ENCODE measurements at regions not wholly inside any gene's neighbourhood (a gene's known extent, or its start where the extent isn't known, plus 50 kb on each side); places are given as distances from the start of the nearest gene placed in this dataset.

DNA sequence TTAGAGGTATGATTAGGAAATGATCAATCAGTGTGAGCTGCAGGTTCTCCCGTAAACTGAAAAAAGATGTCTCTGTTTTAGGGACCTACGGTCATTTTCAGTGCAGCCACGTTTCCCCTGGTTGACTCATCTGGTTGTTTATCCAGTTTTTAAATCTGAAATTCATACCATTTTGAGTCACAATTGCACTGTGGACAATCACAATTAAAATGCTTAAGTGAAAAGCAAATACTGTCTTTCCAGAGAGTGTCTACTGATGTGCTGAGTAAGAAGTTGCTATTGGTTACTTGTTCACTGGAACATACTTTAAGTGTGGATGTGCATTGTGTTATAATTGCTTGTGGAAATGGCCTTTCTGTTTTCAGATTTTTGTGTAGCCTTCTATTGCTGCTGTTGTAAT is 305.1 kb upstream of the SASH1 start:
- DNase-seq (ENCODE audit: low read depth in 2 of 2), result peak in 1 of 2 donors; percentile 1

DNA sequence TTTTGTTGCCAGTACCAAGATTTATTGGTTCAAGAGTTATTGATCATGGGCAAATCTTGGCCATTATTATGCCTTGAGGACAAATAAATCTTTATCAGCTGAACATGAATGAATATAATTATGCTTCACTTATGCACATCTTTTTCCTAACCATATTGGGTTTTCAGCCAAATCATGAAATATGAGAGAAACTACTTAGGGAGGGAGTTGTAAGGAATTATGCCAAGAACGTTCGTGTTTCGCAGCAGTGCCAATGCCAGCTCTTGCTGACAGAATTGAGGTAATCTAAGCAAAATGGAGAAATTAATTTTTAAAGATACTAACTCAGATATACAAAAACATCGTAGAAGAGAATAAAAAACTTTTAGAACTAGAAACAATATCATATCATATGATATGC is 301.1 kb upstream of the SASH1 start:
- no peak for DNase-seq (ENCODE audit: low read depth in 2 of 2)

DNA sequence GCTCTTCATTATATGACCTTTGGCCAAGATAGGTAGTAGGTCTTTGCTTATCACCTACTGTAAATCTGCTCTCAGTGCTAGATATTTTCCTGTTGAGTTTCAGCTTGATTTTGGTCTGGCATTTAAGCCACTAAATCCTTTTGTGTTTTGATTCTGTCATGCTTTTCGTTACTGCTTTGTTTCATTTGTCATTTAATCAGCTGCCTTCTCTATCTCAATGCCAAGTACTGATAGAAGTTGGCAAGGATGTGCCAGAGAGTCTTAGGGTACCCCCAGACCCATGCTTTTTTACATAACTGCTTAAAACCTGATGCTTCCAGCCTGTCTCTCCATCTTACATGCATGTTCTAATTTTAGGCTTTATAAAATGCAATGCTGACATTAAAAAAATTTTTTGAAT is 300.1 kb upstream of the SASH1 start:
- no peak for DNase-seq (ENCODE audit: low read depth in 2 of 2)

- DNase-seq (ENCODE audit: low read depth in 2 of 2), result no peak
These were observed 298.3 kb upstream of the SASH1 start for GRCh38 chr6:148044261-148044751.

DNA sequence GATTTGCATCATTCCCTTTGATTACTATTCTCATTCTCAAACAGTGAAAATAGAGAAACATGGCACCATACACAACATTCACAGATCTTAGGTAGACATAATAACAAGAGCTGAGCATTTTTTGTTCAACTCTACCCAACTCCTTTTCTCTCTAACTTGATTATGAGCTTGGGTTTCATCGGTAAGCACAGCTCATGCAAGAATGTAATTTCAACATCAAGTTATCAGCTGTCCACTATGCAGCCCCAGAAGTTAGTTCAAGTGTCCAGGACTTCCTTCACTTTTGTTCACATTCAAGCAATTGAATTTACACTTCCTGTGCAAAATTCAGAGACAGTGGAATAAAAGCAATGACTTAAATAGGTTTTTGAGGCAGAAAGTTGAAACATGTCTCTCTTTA is 297.7 kb upstream of the SASH1 start:
- DNase-seq (ENCODE audit: low read depth in 2 of 2), result no peak

DNA sequence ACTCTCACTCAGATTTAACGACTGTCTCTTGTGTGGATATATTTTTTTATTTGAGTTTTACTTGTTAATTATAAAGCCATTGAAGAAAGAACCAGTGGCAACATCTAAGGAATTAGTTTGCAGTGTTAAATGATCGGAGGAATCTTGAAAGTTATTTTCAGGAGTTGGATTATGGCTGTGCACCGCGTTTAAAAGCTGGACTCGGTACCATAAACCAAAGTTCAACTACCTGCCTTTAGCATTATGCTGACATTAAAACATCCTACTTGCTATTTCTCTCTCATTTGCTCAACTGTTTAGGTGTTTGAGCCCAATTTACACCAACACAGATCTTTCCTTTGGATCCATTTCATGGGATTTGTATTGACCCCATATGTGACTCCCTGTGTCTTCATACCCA is 289.4 kb upstream of the SASH1 start:
- no peak for DNase-seq (ENCODE audit: low read depth in 2 of 2)

- DNase-seq (ENCODE audit: low read depth in 2 of 2), result no peak
These were observed 288.8 kb upstream of the SASH1 start for GRCh38 chr6:148053796-148054195.

DNA sequence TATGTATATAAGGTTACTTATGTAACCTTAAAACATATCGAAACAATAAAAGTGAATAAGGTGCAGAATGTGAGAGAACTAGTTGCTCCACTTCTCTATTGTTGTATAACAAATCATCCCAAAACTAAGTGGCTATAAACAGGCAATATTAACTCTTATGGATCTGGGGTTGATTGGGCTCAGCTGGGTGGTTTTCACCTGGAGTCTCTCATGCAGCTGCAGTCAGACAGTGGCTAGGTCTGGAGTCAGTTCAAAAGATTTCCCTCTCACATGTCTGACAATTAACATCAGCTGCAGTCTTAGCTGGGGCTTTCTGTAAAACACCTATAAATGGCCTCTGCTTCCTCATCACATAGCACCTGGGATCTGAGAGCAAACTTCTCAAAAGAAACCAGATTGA is 288.4 kb upstream of the SASH1 start:
- no peak for DNase-seq (ENCODE audit: low read depth in 2 of 2)

DNA sequence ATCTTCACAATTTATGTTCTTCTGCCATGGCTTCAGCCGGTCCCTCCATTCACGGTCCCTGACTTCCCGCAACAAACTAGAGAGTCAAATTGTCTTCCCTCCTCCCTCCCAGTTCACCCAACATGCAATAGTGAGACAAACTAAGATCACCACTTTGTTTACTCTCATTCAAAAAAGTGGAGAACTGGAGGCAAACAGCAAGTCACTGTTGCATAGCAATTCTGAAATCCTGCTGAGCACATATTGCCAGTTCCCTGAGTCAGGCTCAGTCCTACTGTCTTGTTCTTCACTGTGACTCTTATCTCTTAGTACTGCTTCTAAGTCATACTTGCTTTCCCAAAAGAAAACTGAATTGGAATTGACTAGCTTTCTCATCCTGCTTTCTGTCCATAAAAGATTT is 287.2 kb upstream of the SASH1 start:
- DNase-seq (ENCODE audit: low read depth in 2 of 2), result no peak

GRCh38 chr6:148059869-148060268 is 282.8 kb upstream of the SASH1 start:
- DNase-seq (ENCODE audit: low read depth in 2 of 2), result no peak

DNA sequence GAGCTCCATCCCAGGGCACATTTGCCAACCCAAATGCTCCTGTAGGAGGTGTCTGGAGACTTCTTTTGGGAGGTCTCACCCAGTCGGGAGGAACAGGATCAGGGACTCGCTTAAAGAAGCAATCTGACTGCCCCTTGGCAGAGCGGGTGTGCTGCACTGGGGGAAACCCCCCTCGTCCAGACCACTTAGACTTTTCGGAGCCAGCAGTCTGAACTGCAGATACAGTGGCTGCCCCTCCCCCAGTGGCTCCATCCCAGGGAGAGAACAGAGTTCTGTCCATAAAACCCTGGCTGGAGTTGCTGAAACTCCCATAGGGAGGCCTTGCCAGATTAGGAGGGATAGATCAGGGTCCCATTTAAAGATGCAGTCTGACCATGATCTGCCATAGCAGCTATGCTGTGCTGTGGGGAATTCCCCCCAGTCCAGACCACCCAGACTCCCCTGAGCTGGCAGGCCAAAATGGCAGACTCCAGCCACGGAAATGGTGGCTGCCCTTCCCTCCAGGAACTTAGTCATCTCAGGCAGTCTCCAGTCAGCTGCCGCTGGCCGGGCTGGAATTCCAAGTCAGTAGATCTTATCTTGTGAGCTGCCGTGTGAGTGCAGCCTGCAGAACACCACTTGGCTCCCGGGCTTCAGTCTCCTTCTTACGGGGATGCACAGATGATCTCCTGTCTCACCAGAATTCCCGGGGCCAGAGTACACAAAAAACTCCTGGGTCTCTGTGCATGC is 278.1 kb upstream of the SASH1 start:
- DNase-seq (ENCODE audit: low read depth in 2 of 2), result peak in 1 of 2 donors; percentile 89

DNA sequence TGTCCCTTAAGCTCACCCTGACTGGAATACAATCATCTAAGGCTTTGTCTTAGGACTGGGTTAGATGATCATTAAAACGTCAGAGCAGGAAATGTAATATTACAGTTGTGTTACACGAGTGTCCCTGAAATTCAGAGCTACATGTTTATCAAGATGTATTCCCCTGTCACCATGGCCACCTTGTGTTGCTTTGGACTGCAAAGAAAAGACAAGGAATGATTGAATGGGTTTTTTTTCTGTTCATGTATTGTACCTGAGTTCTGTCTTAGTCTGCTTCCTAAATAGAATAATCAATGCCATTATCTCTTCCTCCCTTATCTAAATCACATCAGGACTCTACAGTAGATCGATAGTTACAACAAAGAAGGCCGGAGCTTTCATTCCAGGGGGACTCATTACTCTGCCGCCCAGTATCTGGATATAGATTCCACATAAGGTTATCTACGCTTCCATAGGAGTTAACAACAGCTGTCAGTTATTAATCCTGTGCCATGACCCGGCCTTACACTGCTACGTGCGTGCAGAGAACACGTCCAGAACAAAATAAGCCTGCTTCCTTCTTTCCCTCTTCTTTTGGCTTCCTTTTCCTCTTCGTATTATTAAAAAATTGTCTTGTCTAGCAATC is 274.1 kb upstream of the SASH1 start:
- DNase-seq (ENCODE audit: low read depth in 2 of 2), result peak in 1 of 2 donors; percentile 33

GRCh38 chr6:148069256-148069655 is 273.4 kb upstream of the SASH1 start:
- no peak for DNase-seq (ENCODE audit: low read depth in 2 of 2)

DNA sequence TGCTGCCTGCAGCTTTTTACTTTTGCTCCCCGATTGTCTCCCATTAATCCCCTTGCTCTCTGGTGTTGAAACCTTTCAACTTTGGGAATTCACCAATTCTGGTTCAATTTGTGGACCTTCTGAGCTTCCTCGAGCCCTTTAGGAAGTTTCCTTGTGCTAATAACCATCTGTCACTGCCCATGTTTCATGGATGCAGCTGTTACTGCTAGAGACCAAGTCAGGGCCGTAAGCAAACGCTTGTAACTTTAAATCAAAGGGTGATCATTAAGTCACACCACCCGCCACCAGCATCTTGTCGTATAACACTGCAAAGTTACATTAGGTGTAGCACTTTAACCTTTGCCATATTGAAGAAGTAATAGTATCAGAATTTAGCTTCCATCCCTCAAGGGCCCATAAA is 268.3 kb upstream of the SASH1 start:
- no peak for DNase-seq (ENCODE audit: low read depth in 2 of 2)

GRCh38 chr6:148074738-148075137 is 267.9 kb upstream of the SASH1 start:
- DNase-seq (ENCODE audit: low read depth in 2 of 2), result no peak

DNA sequence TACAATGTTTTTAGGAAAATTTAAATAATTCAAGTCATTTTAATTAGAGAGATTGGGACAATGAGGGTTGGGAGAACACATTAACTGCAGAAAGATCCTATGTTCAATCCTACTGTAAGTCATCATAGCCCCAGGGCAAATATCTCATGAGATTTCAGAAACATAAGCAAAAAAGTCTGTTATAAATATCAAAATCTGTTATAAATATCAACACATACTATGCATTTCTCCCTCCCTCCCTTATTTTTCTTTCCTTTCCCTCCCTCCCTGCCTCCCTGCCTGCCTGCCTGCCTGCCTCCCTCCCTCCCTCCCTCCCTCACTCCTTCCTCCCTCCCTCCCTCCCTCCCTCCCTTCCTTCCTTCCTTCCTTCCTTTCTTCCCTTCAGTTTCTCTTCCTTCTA is 267.3 kb upstream of the SASH1 start:
- no peak for DNase-seq (ENCODE audit: low read depth in 2 of 2)

DNA sequence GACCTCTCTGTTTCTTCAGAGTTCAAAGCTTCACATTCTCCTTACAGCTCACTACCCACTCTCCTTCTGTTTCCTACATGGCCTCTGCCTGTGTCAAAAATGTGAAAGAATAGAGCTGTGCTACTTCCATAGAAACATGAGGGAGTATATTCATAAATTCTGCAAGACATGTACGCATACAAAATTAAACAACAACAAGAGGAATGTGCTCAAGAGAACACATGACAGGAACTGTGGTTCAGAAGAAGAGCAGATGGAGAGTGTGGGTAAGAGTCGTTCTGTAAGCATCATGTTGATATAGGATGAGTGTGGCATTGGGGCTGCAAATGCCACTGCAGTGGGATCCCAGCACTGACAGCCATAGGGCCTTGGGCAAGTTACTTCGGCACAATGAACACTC is 266.6 kb upstream of the SASH1 start:
- no peak for DNase-seq (ENCODE audit: low read depth in 2 of 2)

DNA sequence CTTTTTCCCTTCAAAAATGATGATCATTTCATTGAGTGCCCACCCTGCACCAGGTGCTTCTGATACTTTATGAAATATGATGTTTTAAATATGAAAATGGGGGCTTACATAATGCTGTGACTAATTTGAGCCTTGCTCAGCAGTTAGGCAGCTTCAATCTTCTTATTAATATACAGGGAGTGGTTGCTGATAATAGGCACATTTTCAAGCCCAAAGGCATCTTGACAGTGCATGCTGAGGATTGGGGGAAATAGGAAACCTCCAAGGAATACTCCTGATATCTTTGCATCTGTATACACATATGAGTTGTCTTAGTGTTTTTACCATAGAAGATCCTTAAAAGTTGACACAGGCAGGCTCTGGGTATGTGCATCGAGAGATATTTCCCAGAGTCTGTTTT is 262.3 kb upstream of the SASH1 start:
- no peak for DNase-seq (ENCODE audit: low read depth in 2 of 2)

DNA sequence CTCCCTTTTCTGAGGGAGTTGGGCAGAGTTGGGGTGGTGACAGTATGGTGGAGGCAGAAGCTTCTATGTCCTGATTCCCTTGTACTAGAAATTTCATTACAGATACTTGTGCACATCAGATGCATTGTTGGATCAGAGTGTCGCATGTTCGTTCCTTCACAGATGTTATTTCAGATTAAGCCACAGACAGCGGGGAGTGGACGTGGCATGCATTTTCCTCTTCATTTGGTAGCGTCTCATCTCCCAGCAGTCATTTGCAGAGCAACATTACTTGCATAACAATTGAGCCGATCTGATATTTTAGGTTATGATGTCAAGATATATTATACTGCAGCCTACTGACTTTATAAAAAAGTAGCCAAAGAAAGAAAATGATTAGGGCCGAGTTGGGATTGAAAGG is 261.6 kb upstream of the SASH1 start:
- DNase-seq (ENCODE audit: low read depth in 2 of 2), result no peak

GRCh38 chr6:148082044-148082443 is 260.6 kb upstream of the SASH1 start:
- DNase-seq (ENCODE audit: low read depth in 2 of 2), result no peak

- no peak for DNase-seq (ENCODE audit: low read depth in 2 of 2)
These were observed 259.9 kb upstream of the SASH1 start for GRCh38 chr6:148082696-148083095.

- DNase-seq (ENCODE audit: low read depth in 2 of 2), result no peak
These were observed 256.9 kb upstream of the SASH1 start for GRCh38 chr6:148085631-148086331.

DNA sequence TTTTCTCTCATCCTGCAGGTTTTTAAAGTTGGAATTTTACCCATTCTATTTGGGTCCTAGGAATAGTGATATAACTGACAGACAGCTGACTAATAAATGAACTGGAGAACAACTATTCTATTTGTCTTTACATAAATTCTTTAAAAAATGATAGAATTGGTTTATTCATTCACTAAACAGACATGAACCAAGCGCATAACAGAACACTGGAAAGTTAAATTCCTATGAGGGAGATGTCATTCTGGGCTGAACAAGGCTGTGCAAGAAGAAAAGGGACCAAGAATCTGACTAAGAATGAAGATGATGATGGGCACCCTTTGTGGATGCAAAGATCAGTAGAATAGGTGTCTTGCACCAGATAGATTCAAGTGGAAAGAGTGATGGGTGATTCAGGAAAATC is 256.3 kb upstream of the SASH1 start:
- DNase-seq (ENCODE audit: low read depth in 2 of 2), result no peak

Measured in dermis microvascular lymphatic vessel endothelial cell (primary cell).